B cell (primary cell): ENCODE measurements at regions not wholly inside any gene's neighbourhood (a gene's known extent, or its start where the extent isn't known, plus 50 kb on each side); places are given as distances from the start of the nearest gene placed in this dataset.

Experiments used
- EZH2 ChIP-seq: IDR thresholded peaks from 2 replicates; pipeline ENCODE4 v1.6.1; 2012; ENCODE audit warnings: borderline replicate concordance, low read depth, mild to moderate bottlenecking, moderate library complexity, low read length; ENCODE audit not compliant: insufficient read depth, poor library complexity, severe bottlenecking
- TF ChIP-seq, protein P1 (sequence below): fragments of 200-600 bp; IDR thresholded peaks from one replicate; pipeline ENCODE4 v1.8.0; 2022; ENCODE audit warnings: antibody characterized with exemption, mild to moderate bottlenecking

DNA sequence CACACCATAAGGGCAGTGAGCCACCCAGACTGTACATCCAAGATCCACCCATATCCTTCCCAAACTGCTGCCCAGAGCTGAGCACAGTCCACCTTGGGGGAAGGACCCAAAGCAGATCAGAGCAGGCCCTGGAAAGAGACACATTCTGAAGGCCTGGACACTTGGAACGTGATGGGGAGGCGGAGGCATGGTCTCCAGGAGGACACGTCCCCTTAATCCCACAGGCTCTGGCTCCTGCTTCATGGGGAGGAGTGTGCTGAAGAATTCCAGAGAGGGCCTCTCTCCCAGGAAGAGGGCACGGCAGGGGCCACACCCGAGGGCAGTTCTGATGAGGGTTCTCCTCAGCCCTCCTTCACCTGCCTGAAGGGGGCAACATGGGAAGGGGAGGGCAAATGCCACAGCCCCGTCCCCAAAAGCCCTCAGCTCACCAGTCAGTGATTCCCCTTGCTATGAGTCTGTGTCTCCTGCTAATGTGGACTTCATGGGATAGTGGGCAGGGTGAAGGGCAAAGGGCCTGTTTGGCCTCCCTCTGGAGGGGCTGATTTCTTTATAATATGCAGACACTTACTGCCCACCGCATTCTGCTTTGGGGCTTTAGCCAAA lies 276.8 kb downstream of the ENC1 start:
- TF ChIP-seq, protein P1, sequence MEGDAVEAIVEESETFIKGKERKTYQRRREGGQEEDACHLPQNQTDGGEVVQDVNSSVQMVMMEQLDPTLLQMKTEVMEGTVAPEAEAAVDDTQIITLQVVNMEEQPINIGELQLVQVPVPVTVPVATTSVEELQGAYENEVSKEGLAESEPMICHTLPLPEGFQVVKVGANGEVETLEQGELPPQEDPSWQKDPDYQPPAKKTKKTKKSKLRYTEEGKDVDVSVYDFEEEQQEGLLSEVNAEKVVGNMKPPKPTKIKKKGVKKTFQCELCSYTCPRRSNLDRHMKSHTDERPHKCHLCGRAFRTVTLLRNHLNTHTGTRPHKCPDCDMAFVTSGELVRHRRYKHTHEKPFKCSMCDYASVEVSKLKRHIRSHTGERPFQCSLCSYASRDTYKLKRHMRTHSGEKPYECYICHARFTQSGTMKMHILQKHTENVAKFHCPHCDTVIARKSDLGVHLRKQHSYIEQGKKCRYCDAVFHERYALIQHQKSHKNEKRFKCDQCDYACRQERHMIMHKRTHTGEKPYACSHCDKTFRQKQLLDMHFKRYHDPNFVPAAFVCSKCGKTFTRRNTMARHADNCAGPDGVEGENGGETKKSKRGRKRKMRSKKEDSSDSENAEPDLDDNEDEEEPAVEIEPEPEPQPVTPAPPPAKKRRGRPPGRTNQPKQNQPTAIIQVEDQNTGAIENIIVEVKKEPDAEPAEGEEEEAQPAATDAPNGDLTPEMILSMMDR: no peak
- no peak for TF ChIP-seq EZH2
